HuH-7 (cell line): ENCODE measurements at regions not wholly inside any gene's neighbourhood (a gene's known extent, or its start where the extent isn't known, plus 50 kb on each side); places are given as distances from the start of the nearest gene placed in this dataset.
"Not testable (repeated sequence)": the region's sequence is repeated elsewhere in the genome, so short reads cannot be mapped to it uniquely, and the experiment has no call there.

Source experiments
- DNase-seq: peaks from one replicate; pipeline ENCODE4 v3.0.0; 2011; ENCODE audit warnings: low spot score

- no peak for DNase-seq
Observed at GRCh38 chr2:146697307-146697706, 1147.5 kb upstream of the ACVR2A start.

GRCh38 chr2:146696787-146697186 is 1148.0 kb upstream of the ACVR2A start:
- not testable (repeated sequence) for DNase-seq

- no peak for DNase-seq
Observed at GRCh38 chr2:146681991-146682390, 1162.8 kb upstream of the ACVR2A start.

DNA sequence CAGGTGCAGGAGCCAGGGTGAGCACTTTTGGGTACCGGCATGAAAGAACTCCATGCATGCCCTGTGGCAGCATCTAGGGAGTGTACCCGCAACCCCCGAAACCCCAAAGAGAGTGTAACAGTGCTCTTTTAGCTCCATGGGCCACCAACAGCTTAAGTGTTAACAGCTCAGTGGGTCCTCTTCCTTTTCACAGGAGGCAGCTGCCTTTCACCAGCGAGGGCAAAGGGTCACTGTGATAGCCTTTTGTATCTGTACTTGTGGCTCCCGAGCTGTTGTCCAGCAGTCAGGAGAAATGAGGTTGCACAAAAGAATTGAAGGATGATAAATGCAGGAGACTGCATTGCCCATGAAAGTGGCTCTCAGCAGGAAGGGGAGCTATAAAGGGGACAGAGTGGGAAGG is 1166.3 kb upstream of the ACVR2A start:
- DNase-seq = no peak

DNA sequence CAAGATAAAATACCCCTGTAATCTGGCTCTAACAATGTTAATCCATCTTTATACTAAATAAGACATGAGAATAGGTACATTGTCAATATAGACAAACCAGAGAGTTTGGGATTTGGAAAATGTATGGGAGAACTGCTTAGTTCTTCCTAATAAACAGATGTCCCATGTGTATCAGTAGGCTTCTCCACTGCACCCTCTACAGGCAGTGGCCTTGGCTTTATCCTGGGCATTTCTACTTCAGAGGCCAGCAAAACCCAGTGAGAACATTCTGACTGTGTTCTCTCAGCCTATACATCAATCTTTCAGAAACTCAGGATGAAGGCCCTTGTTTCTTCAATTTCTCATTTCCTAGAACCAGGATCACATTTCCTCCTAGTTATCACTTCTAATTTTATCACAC is 1167.5 kb upstream of the ACVR2A start:
- DNase-seq = no peak

DNA sequence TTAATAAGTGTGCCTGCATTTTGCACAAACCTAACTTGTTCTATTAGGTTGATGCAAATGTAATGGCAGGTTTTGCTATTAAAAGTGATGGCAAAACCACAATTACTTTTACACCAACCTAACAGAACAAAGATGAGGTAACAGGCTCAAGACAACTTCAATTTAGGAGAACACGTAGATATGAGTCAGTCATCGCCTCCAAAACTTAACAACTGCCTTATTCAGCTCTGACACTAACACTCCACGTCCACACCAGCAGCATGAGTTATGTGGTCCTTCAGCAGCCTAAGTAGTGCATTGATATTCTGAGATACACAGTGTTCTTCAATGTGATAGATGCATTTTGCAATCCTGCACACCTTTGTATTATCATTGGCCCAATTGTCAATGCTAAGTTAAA is 1175.1 kb upstream of the ACVR2A start:
- no peak for DNase-seq

DNA sequence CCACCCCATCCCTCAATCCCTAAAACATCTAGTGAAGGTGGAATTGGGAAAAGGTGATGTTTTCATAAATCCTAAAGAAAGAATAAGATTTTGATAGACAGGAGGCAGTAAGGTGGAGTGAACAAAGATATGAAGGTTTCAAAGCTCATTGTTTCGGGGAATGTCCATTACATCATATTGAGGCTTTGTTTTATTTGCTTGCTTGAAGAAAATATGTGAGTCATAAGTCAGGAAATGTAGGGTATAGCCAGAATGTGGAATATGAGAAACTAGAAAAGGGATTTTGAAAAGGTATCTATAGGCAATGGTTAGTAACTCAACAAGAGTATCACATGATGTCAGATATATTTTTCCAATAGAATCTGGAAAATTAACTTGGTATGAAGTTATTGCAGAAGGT is 1178.5 kb upstream of the ACVR2A start:
- no peak for DNase-seq

GRCh38 chr2:146665800-146666199 is 1179.0 kb upstream of the ACVR2A start:
- DNase-seq = no peak

GRCh38 chr2:146661473-146662096 is 1183.2 kb upstream of the ACVR2A start:
- DNase-seq = no peak

DNA sequence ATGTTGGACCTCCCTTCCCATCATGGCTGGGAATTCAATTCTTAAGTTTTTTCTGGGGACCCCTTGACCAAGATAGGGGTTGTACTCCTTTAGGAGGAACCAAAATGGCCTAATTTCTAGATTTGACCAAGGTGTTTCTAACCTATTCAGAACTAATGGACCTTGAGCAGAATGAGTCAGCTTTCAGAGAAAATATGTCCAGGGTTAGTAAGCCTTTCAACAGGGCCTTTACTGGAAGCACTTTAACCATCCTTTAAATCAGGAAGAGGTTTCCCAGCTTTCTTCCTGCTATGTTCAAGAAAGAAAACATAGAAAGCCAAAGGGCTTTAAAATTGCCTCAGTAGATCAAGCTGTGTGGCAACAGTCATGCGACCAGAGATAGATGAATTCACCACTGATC is 1184.9 kb upstream of the ACVR2A start:
- DNase-seq = no peak

DNA sequence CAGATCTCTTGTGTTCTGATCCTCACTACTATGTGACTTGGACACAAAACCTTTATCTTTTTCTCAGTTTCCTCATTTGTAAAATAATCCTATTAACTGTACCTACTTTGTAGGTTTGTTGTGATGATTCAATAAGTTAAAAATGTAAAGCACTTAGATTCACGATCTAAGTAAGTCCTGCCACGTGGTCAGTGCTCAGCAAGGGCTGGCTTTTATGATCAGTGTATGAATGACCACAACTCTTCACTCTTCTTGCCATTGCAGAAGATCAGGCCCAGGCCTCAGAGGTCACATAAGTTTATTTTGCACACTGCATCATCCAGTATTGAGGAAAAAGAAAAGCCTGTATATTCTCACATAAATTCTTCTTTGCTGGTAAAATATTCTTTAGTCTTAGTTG is 1192.5 kb upstream of the ACVR2A start:
- no peak for DNase-seq

- no peak for DNase-seq
Observed at GRCh38 chr2:146651361-146651760, 1193.5 kb upstream of the ACVR2A start.

GRCh38 chr2:146642066-146642465 is 1202.8 kb upstream of the ACVR2A start:
- no peak for DNase-seq

DNA sequence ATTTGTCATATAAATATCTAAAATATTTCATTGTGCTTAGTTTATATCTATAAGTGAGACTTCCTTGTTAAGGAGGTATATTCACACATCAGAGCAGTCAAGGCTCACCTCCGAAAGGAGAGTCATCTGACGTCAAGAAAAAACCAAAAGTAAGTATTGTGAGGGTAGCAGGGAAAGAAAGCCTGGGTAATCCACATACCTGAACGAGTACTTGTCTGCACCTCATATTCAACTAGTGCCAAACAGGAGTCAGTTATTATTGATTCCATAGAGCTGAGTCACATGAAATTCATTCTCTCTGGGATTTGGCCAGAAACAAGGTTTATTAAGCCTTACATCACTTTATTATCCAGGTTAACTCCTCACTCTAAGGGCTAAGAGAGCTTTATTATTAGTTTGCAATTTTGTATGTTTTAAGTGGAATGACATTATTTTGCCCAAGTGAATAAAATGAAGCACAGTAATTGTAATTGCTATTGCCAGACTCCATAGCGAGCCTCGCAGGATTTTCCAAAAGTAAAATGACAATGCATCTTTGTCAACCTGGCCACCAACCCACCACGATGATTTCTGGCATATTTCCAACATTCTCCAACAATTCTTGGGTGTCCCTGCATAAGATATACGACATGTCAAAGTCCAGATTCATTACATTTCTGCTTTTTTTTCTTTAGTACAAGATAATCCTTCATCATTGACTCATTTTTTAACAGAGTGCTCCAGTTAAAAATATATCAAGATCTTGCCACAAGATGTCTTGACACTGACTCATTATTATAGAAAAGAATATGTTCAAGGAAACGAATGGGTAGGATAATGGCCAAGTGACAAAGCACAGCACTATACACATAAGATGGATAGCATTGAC is 1210.4 kb upstream of the ACVR2A start:
- DNase-seq = no peak

GRCh38 chr2:146633159-146633558 is 1211.7 kb upstream of the ACVR2A start:
- DNase-seq = no peak

DNA sequence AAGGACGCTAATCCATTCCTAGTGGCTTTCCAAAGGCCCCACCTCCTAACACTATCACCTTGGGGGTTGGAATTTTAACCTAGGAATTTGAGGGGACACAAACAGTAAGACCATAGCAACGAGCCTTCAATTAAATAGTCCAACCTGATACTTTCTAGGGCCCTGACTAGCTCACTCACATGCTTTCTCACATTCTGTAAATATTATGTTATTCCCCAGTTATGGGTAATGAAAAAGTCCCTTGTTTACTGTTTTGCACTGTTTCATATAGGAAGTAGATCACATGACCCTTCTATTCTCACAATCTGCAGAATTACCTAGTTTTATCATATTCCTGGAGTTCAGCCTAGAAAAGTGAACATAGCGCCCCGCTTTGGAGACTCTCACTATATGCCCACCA is 1212.1 kb upstream of the ACVR2A start:
- no peak for DNase-seq

GRCh38 chr2:146624430-146625160 is 1220.2 kb upstream of the ACVR2A start:
- no peak for DNase-seq

DNA sequence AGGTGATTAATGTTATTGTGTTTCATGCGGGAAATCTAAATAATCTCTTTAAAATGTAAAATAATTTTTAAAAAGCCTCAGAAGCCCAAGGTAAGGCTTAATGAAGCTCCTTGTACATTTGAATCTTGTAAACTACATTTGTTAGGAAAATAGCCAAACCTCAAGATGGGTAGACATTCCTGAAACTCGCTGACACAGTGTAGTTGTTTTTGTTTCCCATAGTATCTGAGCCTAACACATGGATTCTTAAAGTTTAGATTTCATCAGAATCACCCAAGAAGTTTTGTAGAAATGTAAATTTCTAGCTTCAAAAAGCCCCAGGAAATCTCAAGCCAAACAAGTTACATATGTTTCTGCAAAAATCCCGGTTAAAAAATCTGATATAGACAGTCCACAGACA is 1221.1 kb upstream of the ACVR2A start:
- DNase-seq = no peak

DNA sequence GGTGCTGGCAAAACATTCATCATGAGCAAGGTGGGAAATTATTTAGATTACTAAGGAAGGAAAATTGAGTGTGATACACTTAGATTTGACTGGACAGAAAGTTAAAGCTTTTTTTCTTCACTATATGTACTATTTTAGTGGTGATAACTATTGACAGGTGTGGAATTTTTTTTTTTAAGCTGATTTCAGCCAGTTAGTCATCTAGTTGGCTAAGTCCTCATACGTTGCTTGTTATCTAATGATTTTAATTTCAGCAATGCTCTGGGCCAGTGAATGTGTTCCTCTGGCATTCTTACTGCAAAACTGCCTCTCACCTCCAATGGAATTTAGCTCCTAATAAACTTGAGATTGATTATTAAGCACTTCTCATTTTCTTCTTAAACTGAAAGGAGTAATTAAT is 1223.2 kb upstream of the ACVR2A start:
- DNase-seq = no peak

GRCh38 chr2:146615778-146616177 is 1229.1 kb upstream of the ACVR2A start:
- DNase-seq = no peak

DNA sequence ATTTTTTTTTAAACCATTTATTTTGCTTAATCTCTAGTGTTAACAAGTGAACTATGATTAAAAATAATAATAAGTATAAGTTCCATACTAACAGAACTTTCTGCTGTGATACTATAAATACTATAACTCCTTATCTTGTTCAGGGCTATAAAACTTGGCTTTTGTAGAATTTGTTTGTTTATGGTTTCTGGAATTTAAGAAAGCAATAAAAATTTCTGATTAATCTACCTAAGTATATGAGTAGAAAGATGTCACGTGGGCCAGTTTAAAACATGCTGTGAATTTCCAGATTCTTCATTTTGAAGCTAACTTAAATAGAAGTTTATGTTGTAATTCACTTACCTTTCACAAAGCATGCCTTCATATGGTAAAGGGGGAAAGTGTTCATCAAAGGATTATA is 1236.3 kb upstream of the ACVR2A start:
- no peak for DNase-seq

DNA sequence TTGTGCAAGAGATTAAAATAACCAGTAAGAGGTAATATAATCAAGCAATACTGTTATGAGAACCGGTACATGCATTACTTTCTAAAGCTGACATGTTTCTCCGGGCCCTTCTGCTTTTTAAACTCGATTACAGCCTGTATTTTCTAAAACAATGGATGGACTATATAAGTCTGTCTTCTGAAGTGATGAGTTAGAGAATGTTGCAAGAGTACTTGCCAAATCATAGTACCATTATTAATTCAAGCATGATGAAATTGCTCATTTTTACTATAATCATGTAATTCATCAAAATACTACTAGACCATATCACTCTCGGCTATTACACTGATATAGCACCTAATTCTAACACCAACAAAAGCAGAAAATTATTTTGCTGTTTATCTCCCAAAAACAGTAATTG is 1240.3 kb upstream of the ACVR2A start:
- no peak for DNase-seq

- DNase-seq = no peak
Observed at GRCh38 chr2:146602856-146603255, 1242.0 kb upstream of the ACVR2A start.
